Endodermal cell (in vitro differentiated cells): ENCODE measurements at regions not wholly inside any gene's neighbourhood (a gene's known extent, or its start where the extent isn't known, plus 50 kb on each side); places are given as distances from the start of the nearest gene placed in this dataset.

ENCODE experiments used
- DNase-seq: peaks from one replicate; pipeline ENCODE4 v3.0.0-alpha.2; 2017
- H3K27ac ChIP-seq: 2 replicates; pipeline ENCODE4 v1.5.1; 2013; ENCODE audit warnings: mild to moderate bottlenecking, low read depth, low read length, moderate library complexity
- H3K27me3 ChIP-seq: 2 replicates; pipeline ENCODE4 v1.6.1; 2013; ENCODE audit warnings: mild to moderate bottlenecking, low read length, moderate library complexity; ENCODE audit not compliant: insufficient read depth, control insufficient read depth, poor library complexity, severe bottlenecking
- H3K36me3 ChIP-seq: 2 replicates; pipeline ENCODE4 v1.7.0; 2013; ENCODE audit warnings: mild to moderate bottlenecking, low read length, moderate library complexity; ENCODE audit not compliant: control insufficient read depth, insufficient read depth
- H3K4me1 ChIP-seq: one replicate; pipeline ENCODE4 v1.7.0; 2013; ENCODE audit warnings: low read length; ENCODE audit not compliant: control insufficient read depth, insufficient read depth
- H3K4me3 ChIP-seq: 2 replicates; pipeline ENCODE4 v1.5.1; 2013; ENCODE audit warnings: mild to moderate bottlenecking, low read length, moderate library complexity
- H3K9ac ChIP-seq: 2 replicates; pipeline ENCODE4 v1.6.1; 2013; ENCODE audit warnings: mild to moderate bottlenecking, low read length, moderate library complexity; ENCODE audit not compliant: poor library complexity, severe bottlenecking; ENCODE audit errors: extremely low read depth
- H3K9me3 ChIP-seq: 2 replicates; pipeline ENCODE4 v1.6.1; 2013; ENCODE audit warnings: mild to moderate bottlenecking, low read length, moderate library complexity; ENCODE audit not compliant: control insufficient read depth
- H3K27ac Mint-ChIP-seq: 2 replicates; pipeline ENCODE4 v1.8.0; 2020; ENCODE audit warnings: mixed read lengths
- H3K27me3 Mint-ChIP-seq: 2 replicates; pipeline ENCODE4 v1.8.0; 2021; ENCODE audit warnings: mild to moderate bottlenecking, mixed read lengths; ENCODE audit not compliant: insufficient read depth
- H3K36me3 Mint-ChIP-seq: 2 replicates; pipeline ENCODE4 v1.8.0; 2020; ENCODE audit warnings: low read depth, mixed read lengths
- H3K4me1 Mint-ChIP-seq: 2 replicates; pipeline ENCODE4 v1.8.0; 2020; ENCODE audit warnings: mixed read lengths
- H3K4me3 Mint-ChIP-seq: 2 replicates; pipeline ENCODE4 v1.8.0; 2020; ENCODE audit warnings: mild to moderate bottlenecking, moderate library complexity, mixed read lengths
- H3K9me3 Mint-ChIP-seq: 2 replicates; pipeline ENCODE4 v1.8.0; 2020; ENCODE audit warnings: mild to moderate bottlenecking, mixed read lengths
- CTCF ChIP-seq: fragments of 200-600 bp; sonication (generic); conservative IDR thresholded peaks from 2 replicates; pipeline ENCODE4 v1.5.0; 2021; ENCODE audit warnings: antibody characterized with exemption, mild to moderate bottlenecking
- WGBS, 2 experiments: methylation state at CpG; one replicate each; pipeline versions ENCODE4 v1.1.5 to v1.1.7; 2013; ENCODE audit warnings: missing lambda C conversion rate in 2 of 2, mixed read lengths in 1 of 2; ENCODE audit not compliant: insufficient coverage in 1 of 2, insufficient read length in 1 of 2; 5-methylcytosine and 5-hydroxymethylcytosine counted together

- H3K27me3 ChIP-seq = no peaks in the 10 kb centered on the region
- no peak overlapping the region for H3K9ac ChIP-seq
- no peak overlapping the region for H3K27ac ChIP-seq
- WGBS, 2 experiments = 94 to 100% methylated on average over 1 to 3 of the region's 3 CpGs
- Mint-ChIP-seq H3K4me1 (peaks cover 5% of the 10 kb centered on the region), H3K9me3 (peaks cover 3% of the 10 kb centered on the region), H3K27ac (no peak overlapping the region), H3K4me3 (no peak overlapping the region), H3K27me3 (peaks cover 1% of the 10 kb centered on the region), H3K36me3 (no peaks in the 10 kb centered on the region)
- no peaks in the 10 kb centered on the region for H3K4me1 ChIP-seq
- no peak for DNase-seq
- H3K4me3 ChIP-seq = no peak overlapping the region
- no peaks in the 10 kb centered on the region for H3K36me3 ChIP-seq
- no peaks in the 10 kb centered on the region for H3K9me3 ChIP-seq
- TF ChIP-seq CTCF = no peak
Observed at GRCh38 chr5:10921160-10921559, 160.1 kb upstream of the DAP start.

- Histone ChIP-seq H3K4me1 (no peaks in the 10 kb centered on the region), H3K36me3 (no peaks in the 10 kb centered on the region), H3K27me3 (no peaks in the 10 kb centered on the region), H3K9ac (no peak overlapping the region), H3K9me3 (no peaks in the 10 kb centered on the region), H3K27ac (no peak overlapping the region), H3K4me3 (no peak overlapping the region)
- WGBS, 2 experiments = 91 to 92% methylated on average over 1 to 2 of the region's 2 CpGs
- H3K4me3 Mint-ChIP-seq = no peak overlapping the region
- no peaks in the 10 kb centered on the region for H3K9me3 Mint-ChIP-seq
- no peak for TF ChIP-seq CTCF
- no peaks in the 10 kb centered on the region for H3K36me3 Mint-ChIP-seq
- no peak for DNase-seq
- no peak overlapping the region for H3K27ac Mint-ChIP-seq
- H3K4me1 Mint-ChIP-seq = peaks cover 5% of the 10 kb centered on the region
- H3K27me3 Mint-ChIP-seq = peaks cover 4% of the 10 kb centered on the region
Observed at GRCh38 chr5:10920400-10920799, 159.4 kb upstream of the DAP start.

GRCh38 chr5:10914741-10915480 lies 153.9 kb upstream of the DAP start:
- Mint-ChIP-seq H3K27ac (no peak overlapping the region), H3K4me1 (peaks cover 5% of the 10 kb centered on the region), H3K9me3 (no peaks in the 10 kb centered on the region), H3K4me3 (no peak overlapping the region), H3K27me3 (peaks cover 6% of the 10 kb centered on the region), H3K36me3 (no peaks in the 10 kb centered on the region)
- WGBS, 2 experiments = 84 to 89% methylated on average over 8 to 9 of the region's 9 CpGs
- no peaks in the 10 kb centered on the region for H3K4me1 ChIP-seq
- H3K36me3 ChIP-seq = no peaks in the 10 kb centered on the region
- no peak overlapping the region for H3K4me3 ChIP-seq
- no peaks in the 10 kb centered on the region for H3K27me3 ChIP-seq
- H3K27ac ChIP-seq = no peak overlapping the region
- DNase-seq = no peak
- no peak for TF ChIP-seq CTCF
- H3K9me3 ChIP-seq = no peaks in the 10 kb centered on the region
- H3K9ac ChIP-seq = no peak overlapping the region
